ENCODE measurements at regions not wholly inside any gene's neighbourhood (a gene's known extent, or its start where the extent isn't known, plus 50 kb on each side); places are given as distances from the start of the nearest gene placed in this dataset.

GRCh38 chr11:116168459-116168787, 604.4 kb downstream of the BUD13 start:
- TF ChIP-seq CTCF (IDR thresholded peaks at IDR 0.05), result no peak

GRCh38 chr11:116167706-116168458, 604.9 kb downstream of the BUD13 start:
- TF ChIP-seq CTCF (IDR thresholded peaks at IDR 0.05), result no peak

GRCh38 chr11:116166573-116167465, 606.0 kb downstream of the BUD13 start:
- TF ChIP-seq CTCF (IDR thresholded peaks at IDR 0.05), result no peak

GRCh38 chr11:116164843-116165242, 607.9 kb downstream of the BUD13 start:
- TF ChIP-seq CTCF (IDR thresholded peaks at IDR 0.05), result no peak

- no peak for TF ChIP-seq CTCF (IDR thresholded peaks at IDR 0.05)
Observed at GRCh38 chr11:116162886-116163230, 609.9 kb downstream of the BUD13 start.

GRCh38 chr11:116162086-116162885, 610.5 kb downstream of the BUD13 start:
- no peak for TF ChIP-seq CTCF (IDR thresholded peaks at IDR 0.05)

- TF ChIP-seq CTCF (IDR thresholded peaks at IDR 0.05), result no peak
Observed at GRCh38 chr11:116148645-116149044, 624.1 kb downstream of the BUD13 start.

Data from LNCAP (cell line).